OCI-LY1 (cell line): ENCODE measurements at regions not wholly inside any gene's neighbourhood (a gene's known extent, or its start where the extent isn't known, plus 50 kb on each side); places are given as distances from the start of the nearest gene placed in this dataset.
"Not testable (repeated sequence)": the region's sequence is repeated elsewhere in the genome, so short reads cannot be mapped to it uniquely, and the experiment has no call there.

Source experiments
- EZH2 ChIP-seq: fragments of 200-600 bp; sonication (generic), shearing (Covaris generic); IDR thresholded peaks from 2 replicates; pipeline ENCODE4 v1.8.0; 2017; ENCODE audit warnings: borderline replicate concordance, mixed run types, mild to moderate bottlenecking, antibody characterized with exemption, low read length, moderate library complexity, mixed read lengths
- TF ChIP-seq, protein P1 (sequence below): fragments of 200-600 bp; sonication (generic), shearing (Covaris generic); IDR thresholded peaks from 2 replicates; pipeline ENCODE4 v1.5.1; 2017; ENCODE audit warnings: mild to moderate bottlenecking, antibody characterized with exemption, low read length, moderate library complexity, mixed read lengths

DNA sequence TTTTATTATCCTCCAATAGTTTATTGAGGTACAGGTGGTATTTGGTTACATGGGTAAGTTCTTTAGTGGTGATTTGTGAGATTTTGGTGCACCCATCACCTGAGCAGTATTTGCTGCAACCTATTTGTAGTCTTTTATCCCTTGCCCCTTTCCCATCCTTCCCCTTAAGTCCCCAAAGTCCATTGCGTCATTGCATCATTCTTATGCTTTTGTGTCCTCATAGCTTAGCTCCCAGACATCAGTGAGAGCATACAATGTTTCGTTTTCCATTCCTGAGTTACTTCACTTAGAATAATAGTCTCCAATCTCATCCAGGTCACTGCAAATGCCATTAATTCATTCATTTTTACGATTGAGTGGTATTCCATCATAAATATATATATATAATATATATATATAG is 229.9 kb upstream of the TFPI start:
- TF ChIP-seq, protein P1, sequence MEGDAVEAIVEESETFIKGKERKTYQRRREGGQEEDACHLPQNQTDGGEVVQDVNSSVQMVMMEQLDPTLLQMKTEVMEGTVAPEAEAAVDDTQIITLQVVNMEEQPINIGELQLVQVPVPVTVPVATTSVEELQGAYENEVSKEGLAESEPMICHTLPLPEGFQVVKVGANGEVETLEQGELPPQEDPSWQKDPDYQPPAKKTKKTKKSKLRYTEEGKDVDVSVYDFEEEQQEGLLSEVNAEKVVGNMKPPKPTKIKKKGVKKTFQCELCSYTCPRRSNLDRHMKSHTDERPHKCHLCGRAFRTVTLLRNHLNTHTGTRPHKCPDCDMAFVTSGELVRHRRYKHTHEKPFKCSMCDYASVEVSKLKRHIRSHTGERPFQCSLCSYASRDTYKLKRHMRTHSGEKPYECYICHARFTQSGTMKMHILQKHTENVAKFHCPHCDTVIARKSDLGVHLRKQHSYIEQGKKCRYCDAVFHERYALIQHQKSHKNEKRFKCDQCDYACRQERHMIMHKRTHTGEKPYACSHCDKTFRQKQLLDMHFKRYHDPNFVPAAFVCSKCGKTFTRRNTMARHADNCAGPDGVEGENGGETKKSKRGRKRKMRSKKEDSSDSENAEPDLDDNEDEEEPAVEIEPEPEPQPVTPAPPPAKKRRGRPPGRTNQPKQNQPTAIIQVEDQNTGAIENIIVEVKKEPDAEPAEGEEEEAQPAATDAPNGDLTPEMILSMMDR, result not testable (repeated sequence)
- not testable (repeated sequence) for TF ChIP-seq EZH2
